Heart left ventricle (tissue), 13 donors: ENCODE measurements at regions not wholly inside any gene's neighbourhood (a gene's known extent, or its start where the extent isn't known, plus 50 kb on each side); places are given as distances from the start of the nearest gene placed in this dataset.
"Not testable (repeated sequence)": the region's sequence is repeated elsewhere in the genome, so short reads cannot be mapped to it uniquely, and the experiment has no call there.

Experiments used
- POLR2A ChIP-seq, 2 donors: fragments of 450-650 bp; IDR thresholded peaks; one replicate each; pipeline ENCODE4 v1.6.1; 2017; ENCODE audit warnings: antibody characterized with exemption in 2 of 2, mild to moderate bottlenecking in 2 of 2, moderate library complexity in 2 of 2
- TF ChIP-seq, protein P1 (sequence below), 12 donors: fragments of 200-600 bp; sonication (generic) in 4 of 12; IDR thresholded peaks; one replicate each; pipeline versions ENCODE4 v1.5.0 to v1.8.0; 2018 to 2022; ENCODE audit warnings: antibody characterized with exemption in 12 of 12, mild to moderate bottlenecking in 5 of 12
- donor health status: ischemic (EF 13 %, LVEDD 7.1; RV severe dilation, severe dysfunction).
- donor health status: DM: no; HTN: yes; CAD: no.
- donor health status: DM: no; HTN: no; CAD: no.
- donor health status: ischemic (EF 25% LVEDD 6.9; RV normal size, moderate dysfunction).
- donor health status: ischemic (EF 25% LVEDD 5.7; RV mildly dilated, moderate dysfunction).
- donor health status: ischemic (EF 35%, LVEDD 5.7; RV mildly dilated, moderate dysfunction).
- donor health status: nonischemic (EF 11% LVEDD 7.7; RV severe dilation, severe dysfunction).
- donor health status: DM: yes; HTN: yes; CAD: no.
- donor health status: PGD.
- donor health status: ischemic (EF 29% LVEDD 5.4; RV normal size, mild dysfunction).
- donor health status: nonischemic (EF 23%, LVEDD 6.1; RV moderate dilation, normal function).

DNA sequence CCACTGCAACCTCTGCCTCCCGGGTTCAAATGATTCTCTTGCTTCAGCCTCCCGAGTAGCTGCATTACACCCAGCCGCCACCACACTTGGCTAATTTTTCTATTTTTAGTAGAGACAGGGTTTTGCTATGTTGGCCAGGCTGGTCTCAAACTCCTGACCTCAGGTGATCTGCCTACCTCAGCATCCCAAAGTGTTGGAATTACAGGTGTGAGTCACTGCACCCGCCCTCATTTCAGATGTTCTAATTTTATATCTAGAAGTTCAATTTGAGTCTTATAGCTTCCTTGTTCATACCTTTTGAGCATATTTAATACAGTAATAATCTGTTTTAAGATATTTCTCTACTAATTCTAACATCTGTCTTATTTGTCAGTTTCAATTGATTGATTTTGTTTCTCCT lies 159.1 kb downstream of the CYB561 start:
- TF ChIP-seq, protein P1, sequence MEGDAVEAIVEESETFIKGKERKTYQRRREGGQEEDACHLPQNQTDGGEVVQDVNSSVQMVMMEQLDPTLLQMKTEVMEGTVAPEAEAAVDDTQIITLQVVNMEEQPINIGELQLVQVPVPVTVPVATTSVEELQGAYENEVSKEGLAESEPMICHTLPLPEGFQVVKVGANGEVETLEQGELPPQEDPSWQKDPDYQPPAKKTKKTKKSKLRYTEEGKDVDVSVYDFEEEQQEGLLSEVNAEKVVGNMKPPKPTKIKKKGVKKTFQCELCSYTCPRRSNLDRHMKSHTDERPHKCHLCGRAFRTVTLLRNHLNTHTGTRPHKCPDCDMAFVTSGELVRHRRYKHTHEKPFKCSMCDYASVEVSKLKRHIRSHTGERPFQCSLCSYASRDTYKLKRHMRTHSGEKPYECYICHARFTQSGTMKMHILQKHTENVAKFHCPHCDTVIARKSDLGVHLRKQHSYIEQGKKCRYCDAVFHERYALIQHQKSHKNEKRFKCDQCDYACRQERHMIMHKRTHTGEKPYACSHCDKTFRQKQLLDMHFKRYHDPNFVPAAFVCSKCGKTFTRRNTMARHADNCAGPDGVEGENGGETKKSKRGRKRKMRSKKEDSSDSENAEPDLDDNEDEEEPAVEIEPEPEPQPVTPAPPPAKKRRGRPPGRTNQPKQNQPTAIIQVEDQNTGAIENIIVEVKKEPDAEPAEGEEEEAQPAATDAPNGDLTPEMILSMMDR (IDR thresholded peaks at IDR 0.05) = not testable (repeated sequence)
- not testable (repeated sequence) for TF ChIP-seq POLR2A (IDR thresholded peaks at IDR 0.05)
